Effector CD8-positive, alpha-beta T cell (primary cell): ENCODE measurements at regions not wholly inside any gene's neighbourhood (a gene's known extent, or its start where the extent isn't known, plus 50 kb on each side); places are given as distances from the start of the nearest gene placed in this dataset.
"Not testable (repeated sequence)": the region's sequence is repeated elsewhere in the genome, so short reads cannot be mapped to it uniquely, and the experiment has no call there.

Experiments used
- DNase-seq: peaks from one replicate; lab custom pipeline; 2025; lab: John Stamatoyannopoulos, UW

DNA sequence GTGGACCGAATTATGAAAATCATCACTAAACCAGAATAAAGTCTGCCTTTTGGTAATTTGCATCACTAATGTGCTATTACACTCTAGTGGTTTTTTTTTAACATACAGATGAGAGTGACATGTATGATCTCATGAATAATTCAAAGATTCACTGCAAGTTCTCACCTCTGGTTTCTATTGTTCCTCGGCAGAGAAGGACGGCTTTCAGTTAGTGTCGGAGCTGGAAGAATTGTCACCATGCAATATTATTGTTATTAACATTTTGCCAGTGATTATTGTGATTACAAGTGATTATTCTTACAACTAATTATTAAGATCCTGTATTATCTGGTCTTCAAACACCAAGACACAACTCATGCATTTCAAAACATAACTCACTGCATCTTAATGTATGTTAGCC lies 366.6 kb upstream of the RPS23 start:
- DNase-seq, result no peak

DNA sequence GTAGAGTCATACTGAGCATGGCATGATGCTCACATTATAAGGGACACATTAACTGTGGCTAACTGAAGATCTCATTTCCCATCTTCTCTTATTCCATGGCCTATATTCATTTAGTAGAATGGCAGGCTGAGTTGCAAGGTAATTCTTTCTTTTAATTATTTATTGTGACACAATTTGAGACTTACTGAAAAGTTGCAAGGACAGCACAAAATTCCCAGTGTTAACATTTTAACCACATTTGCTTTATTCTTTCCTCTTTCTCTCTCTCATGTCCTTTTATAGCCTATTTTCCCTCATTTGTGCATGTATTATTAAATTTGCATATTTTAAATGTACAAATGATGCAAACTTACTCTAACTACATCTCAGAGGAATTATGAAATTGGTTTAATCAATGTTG lies 366.1 kb upstream of the RPS23 start:
- DNase-seq, result no peak

DNA sequence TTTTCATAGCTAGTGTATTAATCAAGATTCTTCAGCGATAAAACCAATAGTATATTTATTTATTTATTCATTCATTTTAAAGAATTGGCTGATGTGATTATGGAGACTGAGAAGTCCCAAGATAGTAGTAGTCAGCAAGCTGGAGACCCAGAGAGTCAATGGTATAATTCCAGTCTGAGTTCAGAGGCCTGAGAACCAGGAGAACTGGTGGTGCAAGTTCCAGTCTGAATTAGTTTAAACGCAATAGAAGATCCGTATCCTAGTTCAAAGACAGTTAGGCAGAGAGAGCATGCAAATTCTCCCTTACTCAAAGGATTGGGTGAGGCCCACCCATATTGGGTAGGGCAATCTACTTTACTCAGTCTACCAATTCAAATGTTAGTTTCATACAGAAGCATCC lies 364.2 kb upstream of the RPS23 start:
- DNase-seq, result no peak

DNA sequence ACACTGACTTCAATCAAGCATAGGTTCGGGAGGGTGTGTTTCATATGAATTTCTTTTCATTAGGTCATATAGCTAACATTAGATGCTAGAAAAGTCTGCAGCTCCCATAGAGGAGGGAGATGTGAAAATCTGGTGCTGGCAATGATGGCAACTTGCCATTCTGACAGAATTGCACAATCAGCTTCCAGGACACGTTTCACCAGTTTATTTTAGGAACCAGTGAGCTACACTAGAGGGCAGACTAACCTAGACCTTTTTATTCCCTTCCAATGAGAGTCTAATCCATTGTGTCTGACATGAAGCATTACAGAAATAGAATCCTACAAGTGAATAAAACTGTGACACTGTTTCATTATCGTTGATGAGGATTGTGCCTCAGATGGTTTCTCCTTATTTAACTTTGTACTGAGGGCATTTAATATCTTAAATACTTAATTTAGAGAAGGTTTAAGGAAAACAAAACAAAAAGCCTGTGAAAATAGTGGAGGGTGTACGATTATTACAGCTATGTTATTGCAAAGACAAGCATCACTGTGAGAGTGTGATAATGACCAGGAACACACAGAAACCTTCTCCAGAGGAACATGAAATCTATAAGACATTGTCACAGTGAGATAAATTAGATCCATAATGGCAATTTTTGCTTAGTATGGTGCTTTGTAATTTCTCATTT lies 363.3 kb upstream of the RPS23 start:
- DNase-seq, result no peak

DNA sequence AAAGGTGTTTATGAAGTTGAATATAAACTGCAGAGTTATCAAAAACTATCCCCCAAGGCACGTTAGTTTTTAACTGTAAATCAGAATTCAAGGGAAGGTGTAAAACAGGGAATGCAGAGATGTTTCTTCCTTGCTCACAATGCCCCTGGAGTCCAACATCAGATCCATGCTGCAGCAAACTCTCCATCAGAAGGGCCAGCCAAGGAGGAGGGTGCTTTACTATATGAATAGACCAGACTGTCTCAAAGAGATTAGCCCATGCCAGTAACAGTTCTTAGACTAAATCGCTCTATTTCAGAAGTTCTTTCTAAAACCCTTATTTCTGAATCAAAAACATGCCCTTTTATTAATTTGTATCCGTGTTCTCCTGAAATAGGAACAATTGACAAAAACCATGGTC lies 362.8 kb upstream of the RPS23 start:
- no peak for DNase-seq

DNA sequence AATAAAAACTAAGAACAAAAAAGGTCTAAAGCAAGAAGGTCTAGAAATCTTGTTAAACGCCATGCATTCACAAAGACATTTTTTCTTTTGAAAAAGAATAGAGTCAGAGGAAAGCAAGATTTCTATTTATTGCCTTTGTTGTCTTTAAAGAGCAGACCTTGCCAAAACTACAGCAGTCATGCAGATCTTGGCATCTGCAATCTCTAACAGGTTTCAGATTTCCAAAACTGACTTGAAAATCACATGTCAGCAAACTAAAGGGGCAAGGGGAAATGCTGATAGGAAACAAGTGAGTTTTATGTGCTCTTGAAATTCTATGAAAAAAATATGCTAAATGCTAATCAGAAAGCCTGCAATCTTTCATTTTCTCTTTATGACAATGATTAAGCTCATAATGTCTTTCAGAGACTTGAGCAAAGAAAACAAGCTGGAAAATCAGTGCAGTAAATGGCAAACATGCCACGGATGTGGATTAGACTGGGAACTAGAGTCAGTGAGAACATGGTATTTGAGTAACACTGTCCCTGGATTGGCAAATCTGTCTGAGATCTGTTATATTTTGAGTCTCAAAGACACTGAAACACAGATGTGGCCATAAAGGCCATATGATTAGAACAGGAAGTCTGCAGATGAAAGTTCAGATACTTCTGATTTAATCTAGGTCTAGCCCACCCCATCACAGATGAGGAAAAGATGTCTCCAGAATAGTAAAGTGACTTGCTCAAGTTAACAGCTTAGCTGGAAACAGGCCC lies 361.4 kb upstream of the RPS23 start:
- no peak for DNase-seq

DNA sequence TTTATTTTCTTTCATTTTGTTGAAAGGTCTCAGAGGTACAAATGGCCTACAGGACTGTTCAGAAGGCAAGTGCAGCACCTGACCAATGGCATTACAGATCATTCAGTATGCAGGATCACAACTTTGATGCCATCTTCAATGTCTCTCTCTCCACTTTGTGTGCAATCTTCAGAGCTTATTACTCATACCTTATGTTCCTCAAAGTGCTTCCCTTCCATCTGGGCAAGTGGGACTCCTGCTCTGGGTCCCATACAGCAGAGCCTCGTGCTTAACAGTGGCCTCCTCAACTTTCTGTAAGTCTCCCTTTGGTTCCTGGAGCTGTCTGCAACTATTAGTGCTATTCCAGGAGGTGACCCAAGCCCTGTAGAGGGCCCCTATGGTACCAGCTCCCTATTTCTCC lies 358.4 kb upstream of the RPS23 start:
- DNase-seq, result no peak

DNA sequence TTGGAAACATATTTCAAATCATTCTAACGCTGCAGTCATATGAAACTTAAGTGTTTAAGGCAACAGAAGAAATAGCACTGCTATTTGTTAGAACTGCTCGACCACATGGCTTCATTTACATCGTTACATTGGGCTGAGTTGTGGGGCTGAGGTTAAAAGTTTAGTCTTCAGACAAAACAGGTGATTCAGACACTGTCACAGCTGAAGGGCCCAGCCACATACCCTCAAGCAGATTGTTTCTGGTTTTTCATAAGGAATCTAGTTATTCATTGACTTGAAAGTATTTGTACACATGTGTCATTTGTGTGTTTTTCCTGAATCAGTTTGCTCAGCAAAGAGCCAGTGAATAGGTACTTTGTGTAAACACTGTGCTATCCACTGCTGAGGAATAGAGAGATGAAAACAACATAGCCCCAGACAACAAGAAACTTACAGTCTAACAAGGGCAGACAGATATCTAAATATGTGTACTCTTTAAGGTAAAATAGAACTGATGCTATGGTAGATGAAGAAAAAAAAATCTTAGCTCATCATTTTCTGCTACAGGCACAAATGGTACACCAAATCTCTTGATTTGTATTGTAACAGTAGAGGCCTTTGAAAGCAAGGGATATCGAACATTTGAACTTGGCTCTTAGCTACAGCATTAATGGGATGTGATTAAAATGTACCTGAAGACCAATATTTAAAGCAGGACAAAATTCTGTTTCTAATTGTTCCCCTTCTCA lies 357.6 kb upstream of the RPS23 start:
- no peak for DNase-seq

DNA sequence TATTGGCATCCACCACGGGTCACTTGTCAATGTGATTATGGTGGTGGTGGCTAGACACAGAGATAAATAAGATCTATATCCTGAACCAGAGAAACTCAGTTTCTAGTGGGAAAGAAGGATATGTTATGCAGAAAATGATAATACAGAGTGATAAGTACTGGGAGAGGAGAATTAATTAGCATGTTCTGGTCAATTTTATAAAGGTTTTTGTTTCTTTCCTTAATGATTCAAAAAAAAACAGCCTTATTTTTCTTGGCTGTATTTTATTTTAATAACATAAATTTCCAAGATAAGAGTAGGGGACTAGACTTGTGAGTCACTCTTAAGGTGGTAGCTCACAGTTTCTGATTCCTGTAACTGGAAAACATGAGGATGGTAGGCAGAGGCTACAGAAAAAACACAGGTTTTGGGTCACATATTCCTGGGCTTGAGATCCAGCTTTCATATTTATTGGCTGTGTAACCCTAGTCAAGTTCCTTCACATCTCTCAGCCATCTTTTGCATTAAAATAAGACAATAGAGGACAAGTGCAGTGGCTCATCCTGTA lies 350.3 kb upstream of the RPS23 start:
- DNase-seq, result no peak

DNA sequence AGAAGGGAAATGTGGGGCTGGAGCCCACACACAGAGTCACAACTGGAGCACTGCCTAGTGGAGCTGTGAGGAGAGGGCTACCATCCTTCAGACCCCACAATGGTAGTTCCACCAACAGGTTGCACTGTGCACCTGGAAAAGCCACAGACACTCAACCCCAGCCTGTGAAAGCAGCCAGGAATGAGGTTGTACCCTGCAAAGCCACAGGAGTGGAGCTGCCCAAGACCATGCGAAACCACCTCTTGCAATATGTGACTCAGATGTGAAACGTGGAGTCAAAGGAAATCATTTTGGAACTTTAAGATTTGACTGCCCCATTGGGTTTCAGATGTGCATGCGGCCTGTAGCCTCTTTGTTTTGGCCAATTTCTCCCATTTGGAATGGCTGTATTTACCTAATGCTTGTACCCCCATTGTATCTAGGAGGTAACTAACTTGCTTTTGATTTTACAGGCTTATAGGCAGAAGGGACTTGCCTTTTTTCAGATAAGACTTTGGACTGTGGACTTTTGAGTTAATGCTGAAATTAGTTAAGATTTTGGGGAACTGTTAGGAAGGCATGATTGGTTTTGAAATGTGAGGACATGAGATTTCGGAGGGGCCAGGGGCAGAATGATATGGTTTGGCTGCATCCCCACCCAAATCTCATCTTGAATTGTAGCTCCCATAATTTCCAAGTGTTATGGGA lies 348.9 kb upstream of the RPS23 start:
- not testable (repeated sequence) for DNase-seq

DNA sequence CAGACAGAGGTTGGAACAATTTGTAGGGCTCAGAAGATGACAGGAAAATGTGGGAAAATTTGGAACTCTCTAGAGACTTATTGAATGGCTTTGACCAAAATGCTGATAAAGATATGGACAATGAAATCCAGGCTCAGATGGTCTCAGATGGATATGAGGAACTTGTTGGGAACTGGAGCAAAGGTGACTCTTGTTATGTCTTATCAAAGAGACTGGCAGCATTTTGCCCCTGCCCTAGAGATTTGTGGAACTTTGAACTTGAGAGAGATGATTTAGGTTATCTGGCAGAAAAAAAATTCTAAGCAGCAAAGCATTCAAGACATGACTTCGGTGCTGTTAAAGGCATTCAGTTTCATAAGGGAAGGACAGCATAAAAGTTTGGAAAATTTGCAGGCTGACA lies 347.9 kb upstream of the RPS23 start:
- not testable (repeated sequence) for DNase-seq

DNA sequence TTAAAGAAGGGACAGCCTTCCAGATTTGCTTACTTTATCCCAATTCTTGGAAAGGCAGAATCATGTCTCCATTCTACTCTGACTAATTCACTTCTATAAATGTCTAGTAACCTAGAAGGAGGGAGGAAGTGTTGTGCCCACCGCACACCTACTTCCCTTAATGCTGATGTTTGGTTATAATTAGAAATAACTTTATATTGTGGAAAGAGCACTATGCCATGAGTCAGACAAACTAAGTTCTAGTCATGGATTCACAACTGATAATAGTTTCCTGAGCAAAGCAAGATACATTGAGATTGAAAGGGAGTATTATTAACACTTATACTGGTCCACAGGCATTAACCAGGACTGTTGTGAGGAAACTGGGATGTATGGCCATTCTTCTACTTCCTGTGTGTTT lies 345.9 kb upstream of the RPS23 start:
- DNase-seq, result no peak

DNA sequence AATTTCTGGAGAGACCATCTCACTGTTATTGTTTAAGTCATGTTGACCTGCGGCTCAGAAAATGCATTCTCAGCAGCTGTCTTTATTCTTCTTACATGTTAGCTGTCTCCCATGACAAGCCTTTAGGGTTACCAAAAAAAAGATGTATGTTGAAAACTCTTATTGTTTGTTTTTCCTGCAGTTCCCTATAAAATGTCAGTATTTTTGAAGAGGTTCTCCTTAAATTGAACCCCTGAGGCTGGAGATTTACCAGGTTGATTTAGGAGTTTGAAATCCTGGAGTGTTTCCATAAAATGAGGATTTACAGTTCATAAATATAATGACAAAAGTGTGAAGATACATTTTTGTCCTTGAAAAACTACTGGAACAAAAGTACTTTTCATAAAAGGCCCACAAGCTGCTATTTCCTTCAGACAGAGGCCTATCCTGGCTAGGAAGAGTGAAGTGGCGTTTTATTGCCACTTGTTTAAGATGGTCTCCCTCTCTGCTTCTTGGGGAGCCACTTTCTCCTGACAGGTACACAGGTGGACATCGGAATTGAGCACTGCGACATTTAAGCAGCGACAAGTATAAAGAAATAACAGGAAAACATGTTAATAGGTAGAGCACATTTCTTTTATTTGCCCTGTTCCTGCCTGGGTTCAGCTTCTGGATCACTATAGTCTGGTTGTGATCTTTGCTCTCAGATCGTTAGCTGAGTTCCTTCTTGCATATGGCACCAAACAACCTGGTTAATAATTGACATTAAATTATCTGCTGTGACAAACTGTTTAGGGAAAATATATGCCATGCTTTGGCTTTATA lies 344.8 kb upstream of the RPS23 start:
- no peak for DNase-seq

DNA sequence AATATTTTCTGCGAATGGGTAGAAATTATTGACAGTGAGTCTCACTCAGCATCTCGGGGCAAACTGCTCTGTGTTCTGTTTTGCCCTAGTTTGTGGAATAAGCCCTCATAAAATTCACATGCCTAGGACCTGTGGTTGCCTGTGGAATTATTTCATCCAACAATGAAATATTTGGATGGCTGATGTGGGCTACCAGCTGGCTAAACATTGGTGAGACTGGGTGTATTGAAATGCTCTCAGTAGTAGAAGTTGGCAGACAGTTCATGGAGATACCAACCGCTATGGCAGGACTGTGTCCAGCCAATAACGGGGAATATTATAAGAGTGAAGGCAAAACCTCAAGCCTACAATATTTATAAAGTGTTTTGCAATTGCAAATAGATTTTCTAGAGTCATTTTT lies 344.1 kb upstream of the RPS23 start:
- no peak for DNase-seq

DNA sequence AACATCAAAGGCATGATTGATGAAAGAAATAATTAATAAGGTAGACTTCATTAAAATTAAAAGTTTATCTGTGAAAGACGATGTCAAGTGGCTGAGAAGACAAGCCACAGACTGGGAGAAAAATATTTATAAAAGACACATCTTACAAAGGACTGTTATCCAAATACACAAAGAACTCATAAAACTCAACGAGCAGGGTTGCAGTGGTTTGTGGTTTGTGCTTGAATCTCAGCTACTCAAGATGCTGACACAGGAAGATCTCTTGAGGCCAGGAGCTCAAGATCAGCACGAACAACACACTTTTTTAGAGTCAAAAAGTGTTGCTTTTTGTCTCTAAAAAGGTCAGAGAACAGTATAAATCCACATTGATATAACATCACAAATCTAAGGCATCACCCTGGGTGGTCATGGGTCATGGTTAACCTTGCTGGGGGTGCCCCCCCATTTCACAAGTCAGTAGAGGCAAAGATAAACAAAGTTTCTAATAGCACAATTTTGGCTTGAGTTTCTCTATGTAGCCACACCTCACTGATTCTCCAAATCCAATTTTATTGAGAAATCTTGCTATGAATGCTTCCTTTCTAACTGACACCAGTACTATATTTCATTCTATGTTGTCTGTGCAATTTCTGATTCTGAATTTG lies 342.9 kb upstream of the RPS23 start:
- DNase-seq, result no peak

DNA sequence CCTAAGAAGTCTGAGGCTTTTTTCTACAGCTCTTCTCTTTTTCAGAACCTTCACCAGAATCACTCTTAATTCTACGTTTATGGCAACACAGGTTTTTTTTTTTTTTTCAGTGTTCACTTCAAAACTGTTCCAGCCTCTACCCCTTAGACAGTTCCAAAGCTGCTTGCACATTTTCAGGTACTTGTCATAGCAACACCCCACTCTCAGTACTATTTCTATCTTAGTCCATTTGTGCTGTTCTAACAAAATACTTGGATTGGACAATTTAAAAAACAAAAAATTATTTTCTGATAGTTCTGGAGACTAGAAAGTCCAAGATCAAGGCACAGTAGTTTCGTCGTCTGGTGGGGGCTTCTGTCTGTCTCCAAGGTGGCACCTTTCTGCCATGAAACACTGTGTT lies 340.9 kb upstream of the RPS23 start:
- DNase-seq, result no peak

DNA sequence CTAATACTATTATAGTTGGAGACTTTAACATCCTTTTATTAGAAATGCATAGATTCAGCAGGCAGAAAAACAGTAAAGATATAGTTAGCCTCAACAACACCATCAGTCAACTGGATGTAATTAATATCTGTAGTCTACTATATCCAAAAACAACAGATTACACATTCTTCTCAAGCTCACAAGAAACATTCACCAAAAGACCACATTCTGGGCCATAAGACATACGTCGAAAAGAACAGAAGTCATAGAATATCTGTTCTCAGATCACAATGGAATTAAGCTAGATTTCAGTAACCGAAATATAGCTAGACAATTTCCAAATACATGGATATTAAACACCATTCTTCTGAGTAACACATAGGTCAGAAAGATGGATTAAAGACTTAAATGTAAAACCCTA lies 336.6 kb upstream of the RPS23 start:
- DNase-seq, result no peak

DNA sequence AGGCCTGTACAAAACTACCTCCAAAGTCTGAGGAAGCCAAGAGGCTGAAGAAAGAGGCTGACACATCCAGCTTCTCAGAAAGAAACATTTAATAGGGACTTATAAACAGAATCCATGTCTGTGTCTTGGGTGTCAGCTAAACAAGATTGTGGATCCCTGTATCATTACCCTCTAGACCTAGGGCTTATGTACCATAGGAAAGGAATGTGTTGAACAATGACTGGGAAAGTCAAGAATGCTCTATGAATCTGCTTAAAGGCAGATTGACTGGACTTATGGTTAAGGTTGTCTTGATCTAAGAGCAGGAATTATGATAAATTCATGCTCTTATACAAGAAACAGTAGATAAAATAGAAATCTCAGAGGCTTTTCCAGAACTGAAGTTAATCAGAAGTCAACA lies 335.7 kb upstream of the RPS23 start:
- DNase-seq, result no peak

DNA sequence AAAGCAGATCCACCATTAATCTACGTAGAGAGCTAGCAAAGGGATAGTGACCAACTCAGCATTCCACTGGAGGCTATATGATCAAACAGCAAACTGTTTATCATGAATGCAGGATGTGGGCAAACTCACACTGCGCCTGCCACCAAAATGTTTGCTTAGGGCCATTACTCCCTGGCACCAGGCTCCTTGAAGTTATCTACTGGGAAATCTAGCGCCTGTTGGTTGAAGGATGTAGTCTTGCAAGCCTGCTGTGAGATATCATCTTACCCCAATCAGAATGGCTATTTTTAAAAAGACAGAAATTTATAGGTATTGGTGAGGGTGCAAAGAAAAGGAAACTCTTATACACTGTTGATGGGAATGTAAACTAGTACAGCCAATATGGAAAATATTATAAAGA lies 332.5 kb upstream of the RPS23 start:
- DNase-seq, result no peak

DNA sequence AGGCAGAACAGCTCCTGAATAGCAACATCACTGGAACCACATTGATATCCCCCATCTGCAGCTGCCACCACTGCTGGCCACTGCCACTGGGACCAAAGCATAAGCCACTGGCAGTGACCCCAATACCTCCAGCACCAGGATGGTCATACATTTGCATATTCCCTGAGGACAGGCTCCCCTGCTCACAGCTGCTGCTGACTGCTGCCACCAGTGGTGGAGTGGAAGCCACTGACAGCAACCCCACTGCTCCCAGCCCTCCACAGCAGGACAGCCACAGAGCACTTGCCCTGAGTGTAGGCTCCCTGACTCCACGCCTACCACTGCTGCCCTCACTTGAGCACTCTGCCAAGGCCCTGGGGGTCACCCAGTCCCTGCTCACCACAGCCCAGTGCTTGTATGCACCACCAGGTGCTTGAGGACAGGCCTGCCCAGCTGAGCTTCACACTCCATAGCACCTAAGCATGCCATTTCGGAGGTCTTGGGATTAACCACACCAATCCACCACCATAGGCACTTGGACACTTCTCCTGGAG lies 327.4 kb upstream of the RPS23 start:
- no peak for DNase-seq
